ENCODE measurements at regions not wholly inside any gene's neighbourhood (a gene's known extent, or its start where the extent isn't known, plus 50 kb on each side); places are given as distances from the start of the nearest gene placed in this dataset.

DNA sequence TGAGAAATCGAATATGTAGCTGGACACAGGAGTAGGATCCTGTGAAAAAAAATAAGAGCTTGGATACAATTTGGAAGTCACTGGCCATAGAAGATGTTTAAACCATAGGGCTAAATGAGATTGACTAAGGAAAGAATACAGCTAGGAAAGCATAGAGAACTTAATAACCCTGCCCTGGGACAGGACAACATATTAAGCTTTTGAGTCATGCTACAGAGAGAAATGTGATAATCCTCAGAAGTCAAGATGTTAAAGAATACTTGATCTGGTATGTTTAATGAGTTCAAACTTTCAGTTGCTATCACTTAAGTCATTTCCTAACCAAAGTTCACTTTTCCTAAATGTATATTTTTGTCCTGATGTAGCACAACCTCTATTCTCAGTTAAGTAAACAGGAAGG lies 154.6 kb upstream of the TSHZ2 start:
- peak; percentile 26 for DNase-seq

DNA sequence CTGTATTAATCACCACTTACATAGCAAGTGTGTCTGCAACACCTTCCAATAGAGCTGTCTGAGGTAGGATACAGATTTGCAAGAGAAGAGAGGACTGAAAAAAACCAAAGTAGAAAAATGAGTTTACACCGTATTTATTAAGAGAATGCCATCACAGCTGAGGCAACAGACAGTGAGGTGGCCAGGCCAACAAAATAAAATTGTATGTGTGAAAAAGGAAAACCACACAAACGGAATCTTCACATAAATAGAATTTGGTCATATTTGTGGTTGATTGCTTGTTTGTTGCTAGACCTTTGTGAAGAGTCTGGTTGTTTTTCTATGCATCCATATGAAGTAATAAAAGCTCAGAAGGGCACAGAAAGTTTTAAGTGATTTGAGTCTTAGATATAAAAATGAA lies 157.8 kb upstream of the TSHZ2 start:
- DNase-seq = no peak

DNA sequence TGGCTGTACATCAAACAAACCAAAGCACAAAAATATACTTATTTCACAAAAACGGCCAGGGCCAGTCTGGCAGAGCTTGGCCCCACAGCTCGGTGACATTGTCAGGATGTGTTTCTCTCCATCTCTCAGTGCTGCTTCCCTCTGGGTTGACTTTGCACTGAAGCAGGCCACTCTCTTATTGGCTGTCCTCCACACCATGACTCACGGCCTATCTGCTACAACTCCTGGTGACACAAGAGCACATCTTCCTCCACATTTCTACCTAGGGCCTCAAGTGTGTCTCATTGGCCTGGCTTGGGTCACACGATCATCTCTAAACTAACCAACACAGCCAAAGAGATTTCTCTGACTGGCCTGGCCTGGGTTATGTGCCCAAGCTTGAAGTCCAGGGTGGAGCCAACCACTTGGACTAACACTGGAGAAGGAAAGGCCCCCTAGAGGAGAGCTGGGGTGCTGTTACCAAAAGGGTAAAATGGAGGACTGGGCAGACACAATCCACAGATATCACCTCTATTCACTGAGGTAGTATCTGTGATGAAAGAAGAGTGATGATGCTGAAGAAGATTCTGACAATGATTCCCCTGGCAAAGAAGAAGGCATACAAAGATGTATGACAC lies 159.8 kb upstream of the TSHZ2 start:
- DNase-seq = no peak

DNA sequence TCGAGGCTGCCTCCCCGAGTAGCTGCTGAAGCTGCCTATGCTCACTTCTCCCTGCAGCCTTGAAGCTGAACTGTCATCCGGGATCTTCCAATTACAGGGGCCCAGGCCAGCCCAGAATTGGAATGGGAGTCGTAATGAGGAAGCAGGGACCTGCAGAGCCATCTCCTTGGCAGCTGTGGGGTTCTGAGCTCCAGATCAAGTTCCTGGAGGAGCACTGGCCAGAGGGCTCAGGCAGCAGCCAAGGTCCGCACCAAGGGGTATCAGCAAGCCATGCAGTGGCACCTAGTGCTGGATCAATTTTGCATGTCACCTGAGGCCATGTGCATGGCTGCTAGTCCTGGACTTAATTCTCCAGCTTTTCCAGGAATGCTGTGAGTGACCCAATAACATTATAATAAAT lies 163.2 kb upstream of the TSHZ2 start:
- no peak for DNase-seq

GRCh38 chr20:52806918-52807317 lies 165.2 kb upstream of the TSHZ2 start:
- DNase-seq = no peak

DNA sequence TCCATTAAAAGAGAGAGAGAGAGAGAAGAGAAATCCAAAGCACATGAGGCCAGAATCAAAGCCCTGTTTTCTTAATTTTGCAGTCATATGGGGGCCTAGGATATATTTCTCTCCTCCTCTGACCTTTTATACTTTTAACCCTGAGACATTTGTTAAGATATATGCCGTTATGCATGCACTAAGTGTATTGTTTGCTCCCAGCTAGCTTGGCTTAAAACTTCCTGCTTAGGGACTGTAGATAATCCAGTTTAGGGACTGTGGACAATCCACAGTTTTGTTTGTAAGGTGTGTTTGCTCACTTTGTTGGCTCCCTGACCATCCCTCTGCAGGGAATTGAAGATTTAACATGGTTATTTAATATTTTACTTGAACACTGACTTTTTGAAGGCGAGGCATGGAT lies 166.3 kb upstream of the TSHZ2 start:
- DNase-seq = no peak

DNA sequence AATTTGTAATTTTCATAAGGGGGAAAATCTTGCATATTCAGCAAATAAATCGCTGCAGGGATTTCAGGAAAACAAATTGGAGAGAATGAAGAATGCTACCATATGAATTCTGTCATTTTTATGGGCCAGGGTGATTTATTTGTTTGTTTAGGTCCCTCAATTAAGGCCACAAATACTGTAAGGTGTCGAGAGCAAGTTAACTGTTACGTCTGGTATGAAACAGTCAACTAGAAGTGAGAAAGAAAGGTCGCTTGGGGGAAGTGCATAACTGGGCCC lies 166.9 kb upstream of the TSHZ2 start:
- no peak for DNase-seq

GRCh38 chr20:52804497-52805295 lies 167.5 kb upstream of the TSHZ2 start:
- no peak for DNase-seq

DNA sequence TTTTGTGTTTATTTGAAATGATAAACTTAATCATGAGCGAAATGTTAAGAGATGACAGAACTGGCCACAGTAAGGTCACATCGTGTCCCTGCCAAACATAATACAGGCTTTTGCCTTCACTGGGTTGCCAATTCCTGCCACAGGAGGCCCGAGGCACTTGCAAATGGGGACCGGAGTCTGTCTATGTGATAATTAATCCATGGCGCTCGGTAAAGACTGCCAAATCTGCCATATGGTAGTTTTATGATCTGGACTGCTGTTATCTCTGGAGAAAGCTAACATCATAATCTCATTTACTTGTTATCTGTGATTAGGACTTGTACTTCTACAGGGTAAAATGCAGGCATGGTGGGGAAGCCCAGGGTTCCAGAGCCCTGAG lies 170.5 kb upstream of the TSHZ2 start:
- DNase-seq = no peak

DNA sequence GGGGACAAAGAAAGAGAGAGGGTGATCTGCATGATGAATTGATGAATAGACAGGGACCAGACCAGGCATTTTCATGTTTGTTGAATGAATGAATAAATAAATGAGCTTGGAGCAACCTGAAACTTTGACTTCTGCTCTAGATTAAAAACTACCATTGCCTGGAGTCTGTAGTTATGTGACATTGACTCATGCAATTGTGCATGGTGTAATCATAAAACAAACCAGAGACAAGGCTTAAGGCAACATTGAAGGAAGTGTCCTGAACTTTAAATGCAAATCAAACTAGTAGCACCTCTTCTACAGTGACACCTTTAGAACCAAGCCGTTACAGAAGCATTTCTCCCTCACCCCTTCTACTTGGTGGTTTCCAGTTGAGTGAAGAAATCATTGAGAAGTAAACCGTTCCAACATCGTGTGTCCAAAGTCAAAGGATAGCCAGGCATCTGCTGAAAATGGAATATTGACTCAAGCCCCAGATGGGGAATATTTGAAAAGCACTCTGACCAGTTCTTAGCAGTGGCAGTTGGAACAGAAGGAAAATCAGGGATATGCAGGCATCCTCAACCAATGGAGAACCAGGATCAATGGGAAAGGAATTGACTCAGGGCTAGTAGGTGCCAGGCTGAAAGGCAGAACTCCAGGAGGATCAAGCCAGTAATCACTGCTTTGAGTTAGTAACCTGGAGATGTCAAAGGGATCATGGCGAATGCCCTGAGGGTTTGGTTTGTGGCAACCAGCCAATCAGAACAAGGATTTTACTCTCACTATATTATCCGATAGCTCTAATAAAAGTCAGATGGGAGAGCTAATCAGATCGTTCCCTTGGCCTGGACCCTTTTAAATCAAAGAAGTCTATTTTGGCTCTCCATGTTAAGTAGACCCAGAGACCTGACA lies 171.2 kb upstream of the TSHZ2 start:
- no peak for DNase-seq

DNA sequence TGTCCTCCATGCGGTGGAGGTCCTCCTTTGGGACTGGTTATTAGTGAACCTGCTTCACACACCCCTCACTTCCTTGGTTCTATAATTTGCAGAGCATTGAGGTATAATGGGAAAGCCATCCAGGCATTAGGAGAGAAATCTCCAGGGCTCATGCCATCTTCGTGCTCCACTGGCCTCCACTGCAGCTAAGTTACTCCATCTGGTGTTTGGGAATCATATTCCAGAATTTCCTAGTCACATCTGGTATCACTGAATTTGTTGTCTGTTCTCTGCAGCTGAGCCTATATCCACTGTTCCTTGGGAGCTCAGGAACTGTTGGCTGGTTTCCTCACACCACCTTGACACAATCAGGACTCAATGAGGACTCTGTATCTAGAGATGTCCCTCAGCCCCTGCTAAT lies 173.0 kb upstream of the TSHZ2 start:
- DNase-seq = no peak

DNA sequence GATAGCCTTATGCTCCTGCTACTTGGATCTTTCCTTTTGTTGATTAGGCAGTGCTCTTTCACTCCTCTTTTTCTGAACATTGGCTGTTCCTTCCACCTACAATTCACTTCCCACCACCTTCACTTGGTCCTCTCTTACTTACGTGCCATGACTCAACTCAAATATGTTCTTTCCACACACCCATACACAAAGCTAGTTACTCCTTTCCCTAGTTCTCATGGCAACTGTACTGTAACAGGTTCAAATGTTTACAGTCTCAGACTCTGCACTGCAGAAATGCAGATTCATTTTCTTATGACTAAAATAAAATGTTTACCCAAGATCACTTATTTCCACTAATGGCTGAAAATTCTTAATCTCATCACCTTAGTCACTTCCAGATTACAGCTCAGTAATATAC lies 174.0 kb upstream of the TSHZ2 start:
- no peak for DNase-seq

- DNase-seq = no peak
Observed at GRCh38 chr20:52794853-52795252, 177.3 kb upstream of the TSHZ2 start.

- DNase-seq = no peak
Observed at GRCh38 chr20:52793339-52793963, 178.7 kb upstream of the TSHZ2 start.

DNA sequence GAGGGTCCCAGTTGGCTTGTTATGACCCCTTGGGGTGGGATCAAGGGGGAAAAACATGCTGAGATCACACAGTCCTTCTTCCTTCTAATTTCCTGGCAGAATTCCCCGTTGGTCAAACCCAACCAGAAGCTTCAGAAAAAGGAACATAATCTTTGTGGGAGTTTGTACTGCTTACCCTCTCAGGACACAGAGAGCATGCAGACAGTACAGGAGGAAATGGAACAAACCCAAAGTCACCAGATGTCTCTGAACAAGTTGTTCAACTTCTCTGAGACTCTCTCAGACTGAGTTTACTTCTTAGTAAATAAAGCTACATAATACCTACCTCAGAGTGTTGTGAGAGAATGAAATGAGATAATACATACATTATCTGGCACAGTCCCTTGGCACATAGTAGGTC lies 181.1 kb upstream of the TSHZ2 start:
- DNase-seq = no peak

DNA sequence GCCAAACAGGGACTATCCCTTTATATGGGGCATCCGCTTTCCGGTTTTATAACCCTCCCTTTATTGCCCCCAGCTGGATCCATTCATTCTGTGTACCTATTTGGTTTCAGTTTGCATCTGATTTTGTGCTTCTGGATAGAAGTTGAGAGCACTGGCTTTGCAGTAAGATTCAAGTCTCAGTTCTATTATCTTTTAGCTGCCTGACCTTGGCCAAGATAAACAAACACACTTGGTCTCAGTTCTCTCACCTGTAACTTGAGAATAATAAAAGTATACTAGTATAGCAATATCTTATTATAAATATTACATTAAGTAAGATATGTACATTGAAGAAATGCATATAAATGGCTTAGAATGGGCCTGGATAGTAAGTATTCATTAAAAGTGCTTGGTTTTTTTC lies 182.4 kb upstream of the TSHZ2 start:
- no peak for DNase-seq

DNA sequence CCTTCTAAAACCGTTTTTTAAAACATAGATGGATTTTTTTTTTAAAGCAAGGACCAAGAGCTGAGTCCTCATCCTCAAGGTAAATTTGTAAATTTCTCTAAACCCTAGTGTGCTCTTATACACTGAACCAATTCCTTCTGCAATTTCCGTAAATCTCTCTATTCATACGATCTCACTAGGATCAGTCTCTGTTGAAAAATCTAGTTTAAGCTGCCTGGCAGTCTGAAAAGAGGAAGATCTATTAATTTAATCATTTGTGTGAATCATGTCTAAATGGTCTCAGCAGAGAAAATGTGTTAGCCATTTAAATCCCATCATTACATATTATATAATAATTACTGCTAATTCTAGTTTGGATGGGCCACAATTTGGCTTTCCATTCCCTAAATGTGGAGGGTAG lies 184.2 kb upstream of the TSHZ2 start:
- no peak for DNase-seq

DNA sequence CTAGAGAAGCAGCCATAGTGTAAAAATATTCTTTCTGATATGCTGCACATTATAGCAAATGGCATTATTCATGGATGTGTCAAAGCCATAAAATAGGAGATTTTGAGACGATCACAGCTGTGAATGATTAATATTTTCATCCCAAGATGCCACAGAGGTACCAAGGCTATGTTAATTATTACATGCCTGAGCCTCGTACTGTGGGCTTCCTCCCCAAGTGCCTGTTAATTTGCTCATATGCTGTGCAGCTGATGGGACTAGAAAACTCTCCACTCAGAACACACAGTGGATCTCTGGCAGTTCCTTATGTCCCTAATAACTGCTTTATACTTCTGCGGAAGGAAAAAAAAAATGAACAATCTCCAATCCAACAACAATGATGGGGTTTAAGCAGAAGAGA lies 184.9 kb upstream of the TSHZ2 start:
- DNase-seq = no peak

DNA sequence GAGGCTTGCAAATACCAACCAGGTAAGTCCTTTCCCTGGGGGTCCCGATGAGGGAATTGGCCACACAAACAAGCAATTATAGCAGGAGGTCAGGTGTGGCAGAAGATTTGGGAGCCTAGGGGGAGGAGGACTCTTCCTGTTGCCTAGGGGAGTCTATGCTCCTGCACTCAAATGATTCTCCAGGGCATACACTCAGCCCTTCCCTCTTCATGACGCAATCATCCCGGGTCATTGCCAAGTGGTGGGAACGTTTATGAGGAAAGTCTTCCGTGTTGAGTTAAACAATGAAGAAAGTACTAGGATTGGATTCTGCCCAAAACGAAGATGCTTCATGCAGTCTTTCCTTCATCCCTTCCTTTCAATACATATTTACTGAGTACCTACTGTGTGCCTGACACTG lies 186.5 kb upstream of the TSHZ2 start:
- DNase-seq = peak; percentile 47

GRCh38 chr20:52783769-52784168 lies 188.4 kb upstream of the TSHZ2 start:
- no peak for DNase-seq

DNA sequence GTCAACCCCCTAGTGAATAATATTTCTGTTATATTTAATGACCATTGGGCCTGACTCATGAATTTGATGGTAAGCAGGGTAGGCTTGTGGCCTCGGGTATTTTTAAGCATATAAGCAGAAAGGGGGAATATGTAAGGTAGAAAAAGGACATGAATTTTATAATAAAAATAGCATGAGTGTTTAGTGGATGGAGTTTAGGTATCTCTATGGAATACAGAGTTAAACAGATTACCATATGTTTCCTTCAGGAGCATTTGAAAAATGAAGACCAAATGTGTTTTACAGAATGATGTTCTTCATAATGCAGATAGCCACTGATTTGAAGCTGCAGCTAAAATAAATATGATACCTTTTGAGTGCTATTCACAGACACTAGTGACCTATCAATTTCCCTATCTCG lies 191.7 kb upstream of the TSHZ2 start:
- no peak for DNase-seq

GRCh38 chr20:52779125-52779524 lies 193.0 kb upstream of the TSHZ2 start:
- DNase-seq = no peak

- DNase-seq = no peak
Observed at GRCh38 chr20:52777171-52777570, 195.0 kb upstream of the TSHZ2 start.

DNA sequence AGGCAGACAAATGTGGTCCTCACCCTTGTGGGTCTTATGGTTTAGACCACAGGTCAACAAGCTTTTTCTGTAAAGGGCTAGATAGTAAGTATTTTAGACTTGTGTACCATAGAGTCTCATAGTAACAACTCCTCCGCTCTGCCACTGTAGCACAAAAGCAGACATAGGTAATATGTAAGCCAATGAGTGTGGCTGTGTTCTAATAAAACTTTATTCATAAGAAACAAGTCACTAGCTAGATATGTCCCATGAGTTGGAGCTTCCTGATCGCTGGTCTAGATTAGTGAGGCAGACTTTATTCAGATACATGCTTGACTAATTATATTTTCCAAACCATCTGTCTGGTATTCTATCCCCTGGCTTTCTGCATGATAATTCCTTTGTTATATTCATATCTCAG lies 196.4 kb upstream of the TSHZ2 start:
- no peak for DNase-seq

Measured in fibroblast of upper back skin (primary cell).